HG02938 (cell line): ENCODE measurements at regions not wholly inside any gene's neighbourhood (a gene's known extent, or its start where the extent isn't known, plus 50 kb on each side); places are given as distances from the start of the nearest gene placed in this dataset.

Source experiments
- ATAC-seq: cut with Tn5 transposase; IDR thresholded peaks from one replicate; pipeline ENCODE4 v1.9.1; 2021; ENCODE audit warnings: mild to moderate bottlenecking, moderate library complexity; ENCODE audit not compliant: unreplicated experiment

- ATAC-seq, result no peak
Measured at GRCh38 chr9:73446306-73446705, 294.6 kb downstream of the ANXA1 start.

DNA sequence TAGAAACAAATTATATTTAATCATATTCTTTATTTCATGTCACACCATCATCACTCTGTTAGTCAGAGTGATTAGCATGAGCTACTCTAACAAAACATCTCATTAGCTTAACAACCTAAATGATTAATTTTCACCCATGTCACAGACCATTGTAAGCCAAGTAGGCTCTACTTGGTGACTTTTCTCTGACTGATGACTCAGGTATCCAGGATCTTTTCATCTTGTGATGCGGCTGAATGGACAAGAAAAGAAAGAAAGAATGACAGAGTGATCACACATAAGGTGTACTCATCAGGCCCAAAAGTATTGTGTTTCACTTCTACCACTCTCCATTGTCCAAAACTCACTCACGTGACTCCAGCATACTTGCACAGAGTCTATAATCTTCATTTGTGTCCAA, 299.3 kb downstream of the ANXA1 start:
- ATAC-seq, result no peak

DNA sequence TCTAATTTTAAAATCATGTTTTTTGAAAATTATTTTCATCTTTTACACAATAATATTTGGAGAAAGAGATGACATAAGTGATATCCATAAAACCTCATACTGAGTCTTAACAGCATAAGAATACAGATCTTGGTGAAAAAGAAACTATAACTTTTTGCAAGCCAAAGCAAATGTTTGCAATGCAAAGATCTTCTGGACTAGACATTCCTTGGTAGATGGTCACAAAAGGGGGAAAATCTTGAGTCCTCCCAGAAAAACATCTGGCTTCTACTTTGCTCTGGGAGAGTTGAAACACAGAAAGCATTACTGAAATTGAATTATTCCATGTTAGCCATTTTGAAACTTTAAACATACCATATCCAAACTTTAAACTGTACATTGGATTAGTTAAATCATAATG, 308.2 kb downstream of the ANXA1 start:
- ATAC-seq, result no peak

GRCh38 chr9:73468716-73469115, 317.1 kb downstream of the ANXA1 start:
- no peak for ATAC-seq

DNA sequence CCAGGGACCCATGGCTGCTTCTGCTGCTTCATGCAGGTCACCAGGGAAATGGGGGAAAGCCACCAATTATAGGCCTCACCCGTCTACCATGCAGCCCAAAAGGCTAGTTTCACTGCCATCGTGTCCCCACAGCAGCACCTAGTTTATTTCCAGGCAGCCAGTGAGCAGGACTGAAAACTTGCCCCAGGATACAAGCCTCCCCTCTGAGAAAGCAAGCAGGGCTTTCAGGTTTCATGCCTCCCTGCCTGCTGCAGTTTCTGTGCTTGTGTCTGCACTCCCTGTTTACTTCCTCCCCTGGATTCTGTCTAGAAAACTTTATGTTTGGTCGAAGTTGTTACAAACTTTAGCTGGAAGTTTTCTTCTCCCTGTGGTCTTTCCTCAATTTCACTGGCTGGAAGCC, 319.1 kb downstream of the ANXA1 start:
- no peak for ATAC-seq

GRCh38 chr9:73474002-73474600, 322.4 kb downstream of the ANXA1 start:
- no peak for ATAC-seq

DNA sequence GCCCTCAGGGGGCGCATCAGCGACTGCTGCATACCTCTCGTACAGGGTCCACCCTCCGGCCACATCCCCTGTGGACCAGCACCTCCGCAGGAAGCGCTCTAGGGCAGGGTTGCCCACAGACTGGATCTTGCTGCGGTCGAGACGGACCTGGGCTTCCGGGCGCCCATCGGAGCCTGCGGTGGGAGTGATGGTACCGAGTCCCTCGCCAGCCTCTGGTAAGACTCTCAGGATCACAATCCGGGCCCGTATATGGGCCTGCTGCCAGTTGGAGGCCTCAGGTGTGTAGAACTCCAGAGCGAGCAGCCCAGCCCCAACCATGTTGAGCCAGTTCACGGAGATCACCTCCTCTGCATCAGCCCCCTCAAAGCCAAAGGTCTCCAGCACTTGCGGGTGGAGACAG, 323.0 kb downstream of the ANXA1 start:
- no peak for ATAC-seq

DNA sequence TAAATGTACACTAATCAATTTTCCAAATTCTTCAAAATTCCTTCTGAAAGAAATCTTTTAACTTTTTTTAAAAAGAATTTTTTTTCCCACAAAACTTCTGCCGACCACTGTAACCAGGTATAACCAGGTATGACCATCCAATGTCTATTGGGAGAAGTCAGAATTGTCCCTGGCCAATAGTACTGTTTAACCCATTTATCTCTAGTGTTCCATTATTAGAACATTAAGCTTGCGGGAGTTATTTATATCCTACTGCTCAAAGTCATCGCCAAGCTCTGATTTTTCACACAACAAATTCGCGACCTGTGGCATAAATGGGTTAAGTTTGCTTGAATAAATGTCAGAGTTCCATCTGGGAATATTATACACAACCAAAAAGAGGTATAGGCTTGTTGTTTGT, 343.2 kb downstream of the ANXA1 start:
- ATAC-seq, result no peak

DNA sequence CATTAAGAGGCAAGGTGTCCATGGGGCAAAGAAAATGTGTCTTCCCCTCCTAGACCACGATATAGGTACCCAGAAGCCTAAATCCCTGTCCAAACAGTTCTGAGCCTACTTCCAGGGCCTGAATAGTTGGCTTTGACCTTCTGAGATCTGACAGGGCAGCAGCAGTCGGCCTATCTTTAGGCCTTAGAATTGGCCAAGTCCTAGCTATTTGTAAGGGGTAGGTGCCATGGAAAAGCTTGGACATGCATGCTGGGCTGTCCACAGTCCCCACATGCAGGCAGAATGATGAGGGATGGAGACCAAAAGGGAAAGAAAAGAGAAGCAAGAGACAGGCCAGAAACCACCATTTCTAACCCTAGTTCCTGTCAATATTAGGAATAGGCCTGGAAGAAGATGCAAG, 346.1 kb downstream of the ANXA1 start:
- ATAC-seq, result no peak

GRCh38 chr9:73515216-73515615, 363.6 kb downstream of the ANXA1 start:
- no peak for ATAC-seq

GRCh38 chr9:73523391-73523790, 371.7 kb downstream of the ANXA1 start:
- no peak for ATAC-seq

DNA sequence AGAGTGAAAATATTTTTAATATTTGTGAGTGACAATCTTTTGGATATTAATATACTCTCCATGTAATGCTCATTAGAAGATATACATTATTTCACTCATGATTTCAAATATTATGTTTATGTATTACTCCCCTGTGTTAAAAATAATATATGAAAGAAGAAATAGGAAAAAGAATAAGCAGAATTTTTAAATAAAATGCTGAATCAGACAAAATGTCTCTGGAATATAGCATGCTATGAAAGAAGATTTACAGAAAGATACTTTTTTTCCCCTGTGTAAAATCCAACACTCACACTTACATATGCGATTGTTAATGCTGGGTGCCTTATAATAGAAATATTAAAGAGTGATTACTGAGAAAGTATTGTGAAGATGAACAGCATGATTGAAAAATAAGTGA, 373.7 kb downstream of the ANXA1 start:
- ATAC-seq, result no peak

DNA sequence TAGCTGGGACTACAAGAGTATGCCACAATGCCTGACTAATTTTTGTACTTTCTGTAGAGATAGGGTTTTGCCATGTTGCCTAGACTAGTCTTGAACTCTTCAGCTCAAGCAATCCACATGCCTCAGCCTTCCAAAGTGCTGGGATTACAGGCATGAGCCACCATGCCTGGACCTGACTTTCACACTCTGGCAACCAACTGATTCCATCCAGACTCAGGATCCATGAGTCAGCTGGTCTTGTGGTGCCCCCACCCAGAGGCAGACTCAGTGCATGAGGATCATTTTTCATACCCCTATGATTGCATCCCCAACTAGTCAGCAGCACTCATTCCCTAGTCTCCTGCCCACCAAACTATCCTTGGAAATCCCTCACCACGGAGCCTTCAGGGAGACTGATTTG, 375.9 kb downstream of the ANXA1 start:
- ATAC-seq, result no peak

- no peak for ATAC-seq
Measured at GRCh38 chr9:73528926-73529325, 377.3 kb downstream of the ANXA1 start.

DNA sequence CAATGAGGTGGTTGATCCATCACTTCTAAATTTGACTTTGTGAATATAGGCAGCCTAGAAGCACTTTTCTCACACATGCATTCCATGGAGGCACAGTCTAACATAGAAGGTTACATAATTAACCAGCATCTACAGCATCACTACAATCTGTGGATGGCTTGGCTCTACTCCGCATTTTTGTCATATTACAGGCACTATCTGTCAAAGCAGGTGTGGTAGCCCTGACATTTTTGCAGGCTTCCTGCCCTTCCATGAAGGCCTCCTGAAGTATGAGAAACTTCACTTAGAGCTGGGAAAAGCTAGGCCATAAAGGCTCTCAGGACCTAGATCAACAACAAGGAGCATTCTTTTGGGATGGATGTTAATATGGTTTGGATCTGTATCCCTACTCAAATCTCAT, 378.0 kb downstream of the ANXA1 start:
- no peak for ATAC-seq

- no peak for ATAC-seq
Measured at GRCh38 chr9:73531051-73531532, 379.4 kb downstream of the ANXA1 start.

DNA sequence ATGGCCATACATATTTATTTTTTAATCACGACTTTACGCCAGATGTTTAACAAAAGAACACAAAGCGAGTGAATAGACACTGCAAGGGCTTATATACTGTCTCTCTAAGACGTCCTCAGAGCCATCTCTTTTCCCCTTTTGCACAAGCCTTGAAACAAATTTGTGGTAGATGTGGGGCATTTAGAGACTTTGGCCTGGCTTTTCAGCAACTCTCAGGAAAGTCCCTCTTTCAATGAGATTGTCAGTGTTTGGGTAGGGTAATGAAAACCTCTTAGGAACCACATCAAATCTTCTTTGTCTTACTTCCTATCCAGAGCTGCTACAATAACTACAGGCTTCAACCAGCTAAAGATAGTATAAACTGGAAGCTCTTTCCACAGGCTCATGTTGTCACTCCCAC, 380.0 kb downstream of the ANXA1 start:
- peak; percentile 94 for ATAC-seq

DNA sequence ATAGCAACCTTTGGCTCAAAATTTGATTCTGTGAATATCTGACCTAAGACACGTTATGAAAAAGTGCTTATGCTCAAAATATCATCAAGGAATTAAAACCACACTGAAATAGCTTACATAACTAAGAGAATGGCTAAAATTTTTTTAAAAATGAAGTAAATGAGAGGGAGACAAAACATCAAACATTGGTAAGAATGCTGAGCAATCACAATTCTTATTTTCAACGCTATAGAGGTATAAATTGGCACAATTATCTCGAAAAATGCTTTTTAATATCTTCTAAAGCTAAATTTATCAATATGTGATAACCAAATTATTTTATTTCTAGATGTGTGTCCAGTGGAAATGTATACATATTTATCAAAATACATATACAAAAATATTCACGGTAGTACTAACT, 381.3 kb downstream of the ANXA1 start:
- no peak for ATAC-seq

DNA sequence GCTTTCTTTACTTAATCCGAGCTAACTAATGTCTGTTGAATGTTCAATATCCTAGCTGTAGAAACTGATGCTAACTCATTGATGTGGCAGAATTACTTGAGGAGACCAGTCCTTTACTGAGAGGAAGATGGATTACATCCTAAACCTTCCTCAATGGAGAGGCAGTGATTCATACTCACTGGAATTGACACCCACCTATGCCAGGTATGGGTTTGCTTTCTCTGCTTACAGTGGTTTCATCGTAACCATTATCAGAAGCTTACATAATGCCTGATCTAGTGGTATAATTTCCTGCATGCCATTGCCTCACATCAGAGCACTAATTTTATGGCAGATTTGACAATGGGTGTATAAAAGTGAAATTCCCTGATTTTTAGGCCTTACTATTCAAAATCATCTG, 384.7 kb downstream of the ANXA1 start:
- no peak for ATAC-seq

DNA sequence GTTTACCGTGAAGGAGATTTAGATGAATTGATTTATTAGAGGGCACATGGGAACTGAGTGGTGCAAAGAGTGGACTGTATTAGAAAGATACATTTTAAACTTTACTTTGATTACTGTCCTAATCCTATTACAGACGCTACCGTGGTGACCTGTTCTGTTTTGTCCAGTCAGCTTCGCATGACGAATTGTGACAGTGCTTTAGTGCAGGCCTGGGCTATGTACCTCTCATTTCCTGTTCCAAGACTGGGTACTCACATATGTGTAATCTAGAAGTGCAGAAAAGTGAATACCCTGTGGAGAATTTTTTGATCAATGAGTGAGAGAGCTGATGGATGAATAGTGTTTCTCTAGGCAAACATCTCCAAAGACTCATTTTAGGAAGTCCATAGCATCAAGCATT, 385.9 kb downstream of the ANXA1 start:
- no peak for ATAC-seq

DNA sequence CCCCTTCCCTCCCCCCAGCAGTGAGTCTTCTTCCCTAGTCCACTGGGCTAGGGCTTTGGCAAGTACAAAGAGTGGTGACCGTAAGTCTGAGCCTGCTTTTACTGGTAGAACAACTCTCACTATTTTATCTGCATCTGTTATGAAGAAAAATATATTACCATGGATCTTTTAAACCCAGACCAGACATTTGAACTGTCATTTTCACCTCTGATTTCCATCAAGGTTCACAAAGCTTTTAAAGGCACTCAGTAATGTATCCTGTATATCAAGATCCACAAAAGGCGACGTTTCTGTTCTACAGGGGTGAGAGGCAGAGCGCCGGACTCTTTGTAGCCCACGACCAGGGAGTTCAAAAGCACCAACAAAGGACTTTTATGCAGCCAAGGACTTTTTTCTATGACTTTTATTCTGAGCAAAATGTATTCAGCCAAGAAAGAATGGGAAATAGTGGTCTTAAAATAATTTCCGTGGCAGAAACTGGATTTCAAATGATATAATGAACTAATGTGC, 388.3 kb downstream of the ANXA1 start:
- no peak for ATAC-seq

DNA sequence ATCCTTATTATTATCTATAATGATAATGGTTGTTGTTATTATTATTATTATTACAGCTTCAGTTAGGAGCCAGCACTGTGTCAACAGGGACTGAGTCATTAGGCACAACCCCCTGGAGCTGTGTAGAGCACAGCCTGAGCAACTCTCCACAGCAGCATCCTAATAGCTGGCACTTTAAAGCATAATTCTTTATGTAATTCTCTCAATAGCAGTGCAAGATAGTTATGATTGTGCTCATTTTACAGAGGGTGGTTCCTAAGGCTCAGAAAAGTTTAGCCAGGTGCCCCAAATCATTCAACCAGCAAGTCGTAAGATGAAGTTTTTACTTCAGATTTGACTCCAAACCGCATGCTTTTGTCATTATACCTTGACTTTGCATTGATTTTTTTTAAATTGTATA, 390.3 kb downstream of the ANXA1 start:
- ATAC-seq, result no peak

GRCh38 chr9:73543727-73544126, 392.1 kb downstream of the ANXA1 start:
- ATAC-seq, result no peak
